ENCODE measurements at regions not wholly inside any gene's neighbourhood (a gene's known extent, or its start where the extent isn't known, plus 50 kb on each side); places are given as distances from the start of the nearest gene placed in this dataset.
"Not testable (repeated sequence)": the region's sequence is repeated elsewhere in the genome, so short reads cannot be mapped to it uniquely, and the experiment has no call there.

DNA sequence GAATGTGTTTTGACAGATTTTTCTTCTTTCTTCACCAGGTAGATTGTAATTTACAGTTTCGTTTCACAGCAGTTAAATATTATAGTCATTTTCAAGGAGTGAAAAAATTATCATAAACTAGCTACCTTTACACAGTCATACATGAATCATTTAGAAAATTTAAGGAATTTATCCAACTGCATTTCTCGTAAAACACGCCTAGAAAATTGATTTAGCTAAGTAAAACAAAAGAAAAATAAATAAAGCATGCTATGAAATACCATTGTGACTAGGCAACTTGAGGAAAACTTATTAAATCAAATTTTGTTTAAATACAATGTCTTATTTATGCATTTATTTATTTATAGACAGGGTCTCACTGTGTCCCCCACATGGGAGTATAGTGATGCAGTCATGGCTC lies 109.9 kb upstream of the EMB start:
- Histone ChIP-seq H3K4me1 (ENCODE audit: insufficient read depth, low read length, poor library complexity, severe bottlenecking) (no peaks in the 10 kb centered on the region), H3K27me3 (replicated peaks; ENCODE audit: insufficient read depth, low read depth, low read length, poor library complexity) (no peaks in the 10 kb centered on the region), H3K36me3 (ENCODE audit: insufficient read depth, low read length, poor library complexity, severe bottlenecking) (no peaks in the 10 kb centered on the region), H3K4me3 (ENCODE audit: low read depth, low read length, poor library complexity, severe bottlenecking) (no peak overlapping the region), H3K9me3 (ENCODE audit: low read depth, low read length, poor library complexity, severe bottlenecking) (no peaks in the 10 kb centered on the region), H3K27ac (ENCODE audit: low read depth, low read length, poor library complexity, severe bottlenecking) (no peak overlapping the region)
- CTCF ChIA-PET, result no interaction called here
- POLR2A ChIA-PET (ENCODE audit: low non-redundant PET), result no interaction called here
- no peak for TF ChIP-seq EZH2 (IDR thresholded peaks at IDR 0.05; ENCODE audit: borderline replicate concordance, low read depth, low read length, poor library complexity, severe bottlenecking)
- TF ChIP-seq, protein P1, sequence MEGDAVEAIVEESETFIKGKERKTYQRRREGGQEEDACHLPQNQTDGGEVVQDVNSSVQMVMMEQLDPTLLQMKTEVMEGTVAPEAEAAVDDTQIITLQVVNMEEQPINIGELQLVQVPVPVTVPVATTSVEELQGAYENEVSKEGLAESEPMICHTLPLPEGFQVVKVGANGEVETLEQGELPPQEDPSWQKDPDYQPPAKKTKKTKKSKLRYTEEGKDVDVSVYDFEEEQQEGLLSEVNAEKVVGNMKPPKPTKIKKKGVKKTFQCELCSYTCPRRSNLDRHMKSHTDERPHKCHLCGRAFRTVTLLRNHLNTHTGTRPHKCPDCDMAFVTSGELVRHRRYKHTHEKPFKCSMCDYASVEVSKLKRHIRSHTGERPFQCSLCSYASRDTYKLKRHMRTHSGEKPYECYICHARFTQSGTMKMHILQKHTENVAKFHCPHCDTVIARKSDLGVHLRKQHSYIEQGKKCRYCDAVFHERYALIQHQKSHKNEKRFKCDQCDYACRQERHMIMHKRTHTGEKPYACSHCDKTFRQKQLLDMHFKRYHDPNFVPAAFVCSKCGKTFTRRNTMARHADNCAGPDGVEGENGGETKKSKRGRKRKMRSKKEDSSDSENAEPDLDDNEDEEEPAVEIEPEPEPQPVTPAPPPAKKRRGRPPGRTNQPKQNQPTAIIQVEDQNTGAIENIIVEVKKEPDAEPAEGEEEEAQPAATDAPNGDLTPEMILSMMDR (conservative IDR thresholded peaks at IDR 0.05; ENCODE audit: low read depth, low read length), result no peak
- no peak for DNase-seq (ENCODE audit: low spot score)
- intact Hi-C loops (cut with micrococcal nuclease; ENCODE audit: unreplicated experiment), result no loop called here
- BruUV-seq (replicated peaks), result no TSS peak

DNA sequence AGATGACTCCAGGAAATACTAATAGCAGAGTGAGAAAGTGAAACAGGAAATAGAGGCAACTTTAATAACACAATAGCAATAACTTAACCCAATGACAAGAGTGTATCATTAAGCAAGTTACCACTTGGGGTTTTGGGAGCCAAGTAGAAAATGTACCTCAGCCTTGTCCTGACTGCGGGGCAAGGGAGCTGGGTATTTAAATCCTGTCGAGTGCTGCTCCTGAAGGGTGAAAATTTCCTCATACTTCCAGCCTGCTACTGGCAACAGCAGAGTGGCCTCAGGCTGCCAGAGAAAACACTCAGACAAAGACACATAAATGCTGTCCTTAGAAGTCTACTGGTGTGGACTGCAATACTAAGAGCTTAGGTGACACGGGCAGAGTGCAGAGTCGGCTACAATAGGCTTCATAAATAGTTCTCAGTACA lies 112.5 kb upstream of the EMB start:
- no peak overlapping the region for H3K4me3 ChIP-seq (ENCODE audit: low read depth, low read length, poor library complexity, severe bottlenecking)
- no peaks in the 10 kb centered on the region for H3K4me1 ChIP-seq (ENCODE audit: insufficient read depth, low read length, poor library complexity, severe bottlenecking)
- H3K27me3 ChIP-seq (replicated peaks; ENCODE audit: insufficient read depth, low read depth, low read length, poor library complexity), result no peaks in the 10 kb centered on the region
- POLR2A ChIA-PET (ENCODE audit: low non-redundant PET), result no interaction called here
- CTCF ChIA-PET, result no interaction called here
- no TSS peak for BruUV-seq (replicated peaks)
- H3K27ac ChIP-seq (ENCODE audit: low read depth, low read length, poor library complexity, severe bottlenecking), result no peak overlapping the region
- H3K9me3 ChIP-seq (ENCODE audit: low read depth, low read length, poor library complexity, severe bottlenecking), result no peaks in the 10 kb centered on the region
- peak; percentile 12 for DNase-seq (ENCODE audit: low spot score)
- no peak for TF ChIP-seq EZH2 (IDR thresholded peaks at IDR 0.05; ENCODE audit: borderline replicate concordance, low read depth, low read length, poor library complexity, severe bottlenecking)
- TF ChIP-seq, protein P1 (conservative IDR thresholded peaks at IDR 0.05; ENCODE audit: low read depth, low read length), result no peak
- no peaks in the 10 kb centered on the region for H3K36me3 ChIP-seq (ENCODE audit: insufficient read depth, low read length, poor library complexity, severe bottlenecking)
- intact Hi-C loops (cut with micrococcal nuclease; ENCODE audit: unreplicated experiment), result no loop called here

DNA sequence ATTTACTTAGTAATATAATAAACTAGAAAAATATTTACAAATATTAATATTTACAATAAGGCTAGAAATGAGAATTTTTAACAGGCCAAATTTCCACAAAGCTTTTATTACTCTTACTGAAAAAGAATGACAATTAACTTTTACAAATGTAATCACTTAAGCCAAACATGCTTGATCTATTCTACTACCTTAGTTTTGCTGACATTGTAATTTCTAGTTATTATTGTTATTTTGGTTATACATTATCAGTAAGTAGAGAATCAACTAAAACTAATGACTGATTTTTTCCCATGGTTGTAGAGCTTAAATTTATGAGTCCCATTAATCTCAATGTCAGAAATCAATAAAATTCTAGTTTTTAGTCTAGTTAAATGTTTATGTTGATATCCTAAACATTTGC lies 107.8 kb upstream of the PARP8 start:
- H3K9me3 ChIP-seq (ENCODE audit: low read depth, low read length, poor library complexity, severe bottlenecking); intact Hi-C loops (cut with micrococcal nuclease; ENCODE audit: unreplicated experiment); H3K27me3 ChIP-seq (replicated peaks; ENCODE audit: insufficient read depth, low read depth, low read length, poor library complexity); DNase-seq (ENCODE audit: low spot score); H3K27ac ChIP-seq (ENCODE audit: low read depth, low read length, poor library complexity, severe bottlenecking); H3K36me3 ChIP-seq (ENCODE audit: insufficient read depth, low read length, poor library complexity, severe bottlenecking); BruUV-seq (replicated peaks); H3K4me3 ChIP-seq (ENCODE audit: low read depth, low read length, poor library complexity, severe bottlenecking); POLR2A ChIA-PET (ENCODE audit: low non-redundant PET); H3K4me1 ChIP-seq (ENCODE audit: insufficient read depth, low read length, poor library complexity, severe bottlenecking); CTCF ChIA-PET: not testable (repeated sequence)

DNA sequence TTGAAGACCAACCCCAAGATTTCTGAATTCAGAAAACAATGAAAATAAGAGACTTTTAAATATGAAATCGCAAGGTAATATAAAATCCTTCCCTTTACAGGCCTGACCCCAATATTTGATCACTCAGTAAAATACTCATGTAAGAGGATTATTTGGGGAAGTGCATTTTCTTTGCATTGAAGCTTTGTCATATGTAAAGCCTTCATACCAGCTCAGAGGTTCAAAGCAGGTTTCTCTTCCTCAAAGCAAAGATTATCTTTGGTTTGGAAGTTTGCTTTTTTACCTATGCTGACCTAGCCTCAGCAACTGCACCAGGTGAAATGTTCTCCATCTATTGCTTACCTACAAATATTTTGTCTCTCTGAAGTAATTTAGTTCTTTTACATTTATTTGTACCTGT lies 106.5 kb upstream of the PARP8 start:
- H3K27ac ChIP-seq (ENCODE audit: low read depth, low read length, poor library complexity, severe bottlenecking), result no peak overlapping the region
- POLR2A ChIA-PET (ENCODE audit: low non-redundant PET), result no interaction called here
- H3K36me3 ChIP-seq (ENCODE audit: insufficient read depth, low read length, poor library complexity, severe bottlenecking), result no peaks in the 10 kb centered on the region
- intact Hi-C loops (cut with micrococcal nuclease; ENCODE audit: unreplicated experiment), result no loop called here
- no TSS peak for BruUV-seq (replicated peaks)
- H3K4me3 ChIP-seq (ENCODE audit: low read depth, low read length, poor library complexity, severe bottlenecking), result no peak overlapping the region
- no peak for DNase-seq (ENCODE audit: low spot score)
- H3K4me1 ChIP-seq (ENCODE audit: insufficient read depth, low read length, poor library complexity, severe bottlenecking), result no peaks in the 10 kb centered on the region
- H3K9me3 ChIP-seq (ENCODE audit: low read depth, low read length, poor library complexity, severe bottlenecking), result no peaks in the 10 kb centered on the region
- TF ChIP-seq EZH2 (IDR thresholded peaks at IDR 0.05; ENCODE audit: borderline replicate concordance, low read depth, low read length, poor library complexity, severe bottlenecking), result no peak
- TF ChIP-seq, protein P1 (conservative IDR thresholded peaks at IDR 0.05; ENCODE audit: low read depth, low read length), result no peak
- no peaks in the 10 kb centered on the region for H3K27me3 ChIP-seq (replicated peaks; ENCODE audit: insufficient read depth, low read depth, low read length, poor library complexity)
- CTCF ChIA-PET, result no interaction called here
